HEK293T (cell line): ENCODE measurements at regions not wholly inside any gene's neighbourhood (a gene's known extent, or its start where the extent isn't known, plus 50 kb on each side); places are given as distances from the start of the nearest gene placed in this dataset.

ENCODE experiments used
- CTCF ChIA-PET: fragments of 350-600 bp; formaldehyde crosslinking; extraction: SDS; loops from one replicate; lab custom pipeline; 2021; ENCODE audit warnings: antibody characterized with exemption, inconsistent platforms; lab: Yijun Ruan, JAX
- POLR2A ChIA-PET: fragments of 350-600 bp; formaldehyde crosslinking; extraction: SDS; loops from one replicate; lab custom pipeline; 2020; ENCODE audit warnings: antibody characterized with exemption, inconsistent platforms; lab: Yijun Ruan, JAX
- DNase-seq: peaks from one replicate; pipeline ENCODE4 v3.0.0; 2012; ENCODE audit warnings: mixed read lengths; ENCODE audit errors: extremely low spot score
- ARNT ChIP-seq: fragments of 450-650 bp; IDR thresholded peaks from 2 replicates; pipeline ENCODE4 v1.6.1; 2017; ENCODE audit warnings: mild to moderate bottlenecking
- BHLHE40 ChIP-seq: fragments of 450-650 bp; IDR thresholded peaks from 2 replicates; pipeline ENCODE4 v1.6.1; 2016; ENCODE audit warnings: mild to moderate bottlenecking, moderate library complexity, borderline replicate concordance
- CTBP1 ChIP-seq: fragments of 450-650 bp; IDR thresholded peaks from 2 replicates; pipeline ENCODE4 v1.6.1; 2016; ENCODE audit warnings: borderline replicate concordance
- ELF4 ChIP-seq: fragments of 450-650 bp; IDR thresholded peaks from 2 replicates; pipeline ENCODE4 v1.6.1; 2017; ENCODE audit warnings: antibody characterized with exemption
- FOXA1 ChIP-seq: fragments of 450-650 bp; IDR thresholded peaks from 2 replicates; pipeline ENCODE4 v1.6.1; 2016; ENCODE audit warnings: mild to moderate bottlenecking
- FOXK2 ChIP-seq: fragments of 450-650 bp; IDR thresholded peaks from 2 replicates; pipeline ENCODE4 v1.6.1; 2016; ENCODE audit warnings: mild to moderate bottlenecking
- FOXM1 ChIP-seq: fragments of 450-650 bp; IDR thresholded peaks from 2 replicates; pipeline ENCODE4 v1.6.1; 2017; ENCODE audit warnings: mild to moderate bottlenecking, borderline replicate concordance
- HDGF ChIP-seq: fragments of 450-650 bp; IDR thresholded peaks from 2 replicates; pipeline ENCODE4 v1.6.1; 2017; ENCODE audit warnings: antibody characterized with exemption, borderline replicate concordance
- L3MBTL2 ChIP-seq: fragments of 450-650 bp; conservative IDR thresholded peaks from 2 replicates; pipeline ENCODE4 v1.6.1; 2016; ENCODE audit warnings: mild to moderate bottlenecking
- LEF1 ChIP-seq: fragments of 450-650 bp; IDR thresholded peaks from 2 replicates; pipeline ENCODE4 v1.6.1; 2017; ENCODE audit warnings: mild to moderate bottlenecking, borderline replicate concordance
- NFRKB ChIP-seq: fragments of 450-650 bp; IDR thresholded peaks from 2 replicates; pipeline ENCODE4 v1.6.1; 2016; ENCODE audit warnings: mild to moderate bottlenecking, moderate library complexity
- PKNOX1 ChIP-seq: fragments of 450-650 bp; IDR thresholded peaks from 2 replicates; pipeline ENCODE4 v1.6.1; 2016
- SP1 ChIP-seq: fragments of 450-650 bp; IDR thresholded peaks from 2 replicates; pipeline ENCODE4 v1.6.1; 2017
- SUZ12 ChIP-seq: fragments of 450-650 bp; IDR thresholded peaks from 2 replicates; pipeline ENCODE4 v1.6.1; 2016; ENCODE audit warnings: mild to moderate bottlenecking
- TARDBP ChIP-seq: fragments of 450-650 bp; IDR thresholded peaks from 2 replicates; pipeline ENCODE4 v1.6.1; 2016
- ZNF384 ChIP-seq: fragments of 450-650 bp; IDR thresholded peaks from 2 replicates; pipeline ENCODE4 v1.6.1; 2016

GRCh38 chr9:86876621-86877196, 70.6 kb downstream of the GAS1 start:
- peak; percentile 37 for DNase-seq

GRCh38 chr9:86868616-86869015, 78.7 kb downstream of the GAS1 start:
- POLR2A ChIA-PET = no interaction called here
- DNase-seq = no peak
- CTCF ChIA-PET = no interaction called here
- TF ChIP-seq TARDBP (no peak), CTBP1 (no peak)

More at GRCh38 chr9:86876621-86877196, 70.6 kb downstream of the GAS1 start:
- CTCF ChIA-PET = no interaction called here
- POLR2A ChIA-PET = no interaction called here
- TF ChIP-seq FOXM1 = peak; percentile 55; the same call in 1 of the 2 replicates
- no peak for TF ChIP-seq SP1
- peak; percentile 89 for TF ChIP-seq PKNOX1
- no peak for TF ChIP-seq NFRKB
- TF ChIP-seq ZNF384 = no peak
- TF ChIP-seq ELF4 = no peak
- TF ChIP-seq HDGF = no peak
- TF ChIP-seq ARNT = 0 out of 2 replicates have a peak, but pooled peaks have one; percentile 6
- no peak for TF ChIP-seq TARDBP
- TF ChIP-seq FOXK2 = no peak
- peak; percentile 76; the same call in 1 of the 2 replicates for TF ChIP-seq FOXA1
- TF ChIP-seq SUZ12 = no peak
- no peak for TF ChIP-seq L3MBTL2
- no peak for TF ChIP-seq LEF1
- TF ChIP-seq CTBP1 = peak; percentile 93
- TF ChIP-seq BHLHE40 = no peak

- POLR2A ChIA-PET = no interaction called here
- CTCF ChIA-PET = no interaction called here
- TF ChIP-seq FOXK2 = no peak
- no peak for TF ChIP-seq FOXM1
- no peak for TF ChIP-seq SP1
- no peak for TF ChIP-seq HDGF
- TF ChIP-seq L3MBTL2 = no peak
- TF ChIP-seq ELF4 = no peak
- TF ChIP-seq LEF1 = no peak
- no peak for TF ChIP-seq NFRKB
- no peak for TF ChIP-seq BHLHE40
- no peak for TF ChIP-seq ZNF384
- TF ChIP-seq SUZ12 = no peak
- no peak for TF ChIP-seq FOXA1
- TF ChIP-seq PKNOX1 = peak; percentile 95
- peak; percentile 51; the same call in 1 of the 2 replicates for TF ChIP-seq CTBP1
- TF ChIP-seq ARNT = no peak
- TF ChIP-seq TARDBP = no peak
- DNase-seq = peak; percentile 46
These were observed 79.4 kb downstream of the GAS1 start for GRCh38 chr9:86867804-86868313.

GRCh38 chr9:86865952-86866351, 81.4 kb downstream of the GAS1 start:
- ChIA-PET CTCF (no interaction called here), POLR2A (no interaction called here)
- peak; percentile 73 for TF ChIP-seq PKNOX1
- no peak for TF ChIP-seq ELF4
- no peak for DNase-seq

GRCh38 chr9:86860006-86860405, 87.3 kb downstream of the GAS1 start:
- TF ChIP-seq FOXM1 (no peak), CTBP1 (no peak), ZNF384 (no peak), TARDBP (no peak), L3MBTL2 (no peak), BHLHE40 (no peak), FOXK2 (no peak), NFRKB (no peak), FOXA1 (no peak), SP1 (no peak), ELF4 (no peak), ARNT (no peak), SUZ12 (no peak), HDGF (no peak), LEF1 (no peak)
- CTCF ChIA-PET = no interaction called here
- no peak for DNase-seq
- POLR2A ChIA-PET = no interaction called here

GRCh38 chr9:86859056-86859455, 88.2 kb downstream of the GAS1 start:
- no peak for DNase-seq
- ChIA-PET CTCF (no interaction called here), POLR2A (no interaction called here)
- TF ChIP-seq ELF4 (no peak), TARDBP (no peak), HDGF (no peak), ARNT (no peak), ZNF384 (no peak), SP1 (no peak), LEF1 (no peak), FOXM1 (no peak), FOXK2 (no peak), NFRKB (no peak), L3MBTL2 (no peak), FOXA1 (no peak), CTBP1 (no peak), BHLHE40 (no peak), SUZ12 (no peak)
